Esophagus muscularis mucosa (tissue), 4 donors: ENCODE measurements at regions not wholly inside any gene's neighbourhood (a gene's known extent, or its start where the extent isn't known, plus 50 kb on each side); places are given as distances from the start of the nearest gene placed in this dataset.
A peak's percentile ranks its signal among the peaks of the same experiment; 100 is the strongest.

Source experiments
- DNase-seq: peaks from one replicate; pipeline ENCODE4 v3.0.0-alpha.2; 2017; ENCODE audit errors: extremely low spot score
- H3K27ac ChIP-seq, 4 donors: fragments of 200-600 bp; sonication (generic); replicated peaks in 1 of 4; 1 replicate in 3 of 4; 2 replicates in 1 of 4; pipeline ENCODE4 v1.5.1; 2016 to 2019; ENCODE audit warnings: mild to moderate bottlenecking in 1 of 4
- H3K27me3 ChIP-seq, 4 donors: fragments of 200-600 bp; sonication (generic); one replicate each; pipeline versions ENCODE4 v1.5.1 to v1.6.0; 2016 to 2019
- H3K36me3 ChIP-seq, 4 donors: fragments of 200-600 bp; sonication (generic); one replicate each; pipeline ENCODE4 v1.5.1; 2016 to 2019
- H3K4me1 ChIP-seq, 4 donors: fragments of 200-600 bp; sonication (generic); one replicate each; pipeline ENCODE4 v1.5.1; 2016 to 2019
- H3K4me3 ChIP-seq, 4 donors: fragments of 200-600 bp; sonication (generic); 1 replicate in 2 of 4; 2 replicates in 2 of 4; pipeline ENCODE4 v1.5.1; 2016 to 2019; ENCODE audit warnings: mild to moderate bottlenecking in 4 of 4, moderate library complexity in 1 of 4
- H3K9me3 ChIP-seq, 4 donors: fragments of 200-600 bp; sonication (generic); 1 replicate in 3 of 4; 2 replicates in 1 of 4; pipeline ENCODE4 v1.5.1; 2016 to 2019
- EP300 ChIP-seq: sonication (generic); formaldehyde crosslinking; IDR thresholded peaks from one replicate; pipeline ENCODE4 v1.6.1; 2017; ENCODE audit warnings: antibody characterized with exemption
- POLR2A ChIP-seq: fragments of 450-650 bp; IDR thresholded peaks from one replicate; pipeline ENCODE4 v1.6.1; 2017; ENCODE audit warnings: antibody characterized with exemption, moderate library complexity, mild to moderate bottlenecking, low read depth
- POLR2AphosphoS5 ChIP-seq, 2 donors: sonication (generic); formaldehyde crosslinking; IDR thresholded peaks; one replicate each; pipeline ENCODE4 v1.6.1; 2017; ENCODE audit warnings: antibody characterized with exemption in 2 of 2
- WGBS: methylation state at CpG from one replicate; pipeline ENCODE4 v1.1.5; 2018; 5-methylcytosine and 5-hydroxymethylcytosine counted together
- intact Hi-C: fragments of 100-400 bp; cut with DNase I; formaldehyde crosslinking; loops from one replicate; pipeline ENCODE4 v1.15.1; 2023
- TF ChIP-seq, protein P1 (sequence below), 3 experiments: fragments of 200-600 bp in 2 of 3; fragments of 450-650 bp in 1 of 3; sonication (generic) in 2 of 3; IDR thresholded peaks; one replicate each; pipeline ENCODE4 v1.5.1; 2017 to 2019; ENCODE audit warnings: antibody characterized with exemption in 3 of 3, mild to moderate bottlenecking in 2 of 3, moderate library complexity in 1 of 3

DNA sequence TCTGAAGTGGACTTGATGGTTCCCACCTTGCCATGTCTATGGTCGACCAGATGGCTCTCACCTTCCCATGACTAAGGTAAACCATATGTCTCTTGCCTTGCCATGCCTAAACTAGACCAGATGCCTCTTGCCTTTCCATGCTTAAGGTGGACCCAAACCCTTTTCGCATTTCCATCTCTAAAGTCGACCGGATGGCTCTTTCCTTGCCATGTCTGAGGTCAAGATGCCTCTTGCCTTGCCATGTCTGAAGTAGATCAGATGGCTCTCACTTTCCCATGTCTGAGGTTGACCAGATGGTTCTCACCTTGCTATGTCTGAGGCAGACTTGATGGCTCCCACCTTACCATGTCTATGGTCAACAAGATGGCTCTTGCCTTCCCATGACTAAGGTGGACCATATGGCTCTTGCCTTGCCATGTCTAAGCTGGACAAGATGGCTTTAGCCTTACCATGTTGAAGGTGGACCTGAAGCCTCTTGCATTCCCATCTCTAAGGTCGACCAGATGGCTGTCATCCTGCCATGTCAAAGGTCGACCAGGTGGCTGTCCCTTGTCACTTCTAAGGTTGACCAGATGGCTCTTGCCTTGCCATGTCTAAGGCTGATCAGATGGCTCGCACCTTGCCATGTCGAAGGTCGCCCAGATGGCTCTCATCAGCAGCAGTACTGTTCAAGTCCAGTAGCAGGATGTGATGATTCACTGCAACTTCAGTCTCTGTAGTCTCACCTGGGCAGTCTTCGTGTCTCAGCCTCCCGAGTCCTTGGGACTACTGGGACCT, 1439.4 kb downstream of the UQCRFS1 start:
- DNase-seq, result no peak
- Histone ChIP-seq H3K36me3 (peaks cover 0 to 40% (median 19%) of the 10 kb centered on the region in 4 donors), H3K9me3 (peaks cover 0 to 8% (median 2%) of the 10 kb centered on the region in 4 donors), H3K4me1 (no peaks in the 10 kb centered on the region), H3K4me3 (no peak overlapping the region), H3K27ac (no peak overlapping the region), H3K27me3 (no peaks in the 10 kb centered on the region)
- WGBS, result 73% methylated on average over 9 of the region's 11 CpGs
- no peak for TF ChIP-seq EP300
- TF ChIP-seq POLR2A, result no peak
- TF ChIP-seq, protein P1, sequence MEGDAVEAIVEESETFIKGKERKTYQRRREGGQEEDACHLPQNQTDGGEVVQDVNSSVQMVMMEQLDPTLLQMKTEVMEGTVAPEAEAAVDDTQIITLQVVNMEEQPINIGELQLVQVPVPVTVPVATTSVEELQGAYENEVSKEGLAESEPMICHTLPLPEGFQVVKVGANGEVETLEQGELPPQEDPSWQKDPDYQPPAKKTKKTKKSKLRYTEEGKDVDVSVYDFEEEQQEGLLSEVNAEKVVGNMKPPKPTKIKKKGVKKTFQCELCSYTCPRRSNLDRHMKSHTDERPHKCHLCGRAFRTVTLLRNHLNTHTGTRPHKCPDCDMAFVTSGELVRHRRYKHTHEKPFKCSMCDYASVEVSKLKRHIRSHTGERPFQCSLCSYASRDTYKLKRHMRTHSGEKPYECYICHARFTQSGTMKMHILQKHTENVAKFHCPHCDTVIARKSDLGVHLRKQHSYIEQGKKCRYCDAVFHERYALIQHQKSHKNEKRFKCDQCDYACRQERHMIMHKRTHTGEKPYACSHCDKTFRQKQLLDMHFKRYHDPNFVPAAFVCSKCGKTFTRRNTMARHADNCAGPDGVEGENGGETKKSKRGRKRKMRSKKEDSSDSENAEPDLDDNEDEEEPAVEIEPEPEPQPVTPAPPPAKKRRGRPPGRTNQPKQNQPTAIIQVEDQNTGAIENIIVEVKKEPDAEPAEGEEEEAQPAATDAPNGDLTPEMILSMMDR (IDR thresholded peaks at IDR 0.05), result no peak
- no peak for TF ChIP-seq POLR2AphosphoS5 (IDR thresholded peaks at IDR 0.05)
- intact Hi-C loops, result no loop called here

DNA sequence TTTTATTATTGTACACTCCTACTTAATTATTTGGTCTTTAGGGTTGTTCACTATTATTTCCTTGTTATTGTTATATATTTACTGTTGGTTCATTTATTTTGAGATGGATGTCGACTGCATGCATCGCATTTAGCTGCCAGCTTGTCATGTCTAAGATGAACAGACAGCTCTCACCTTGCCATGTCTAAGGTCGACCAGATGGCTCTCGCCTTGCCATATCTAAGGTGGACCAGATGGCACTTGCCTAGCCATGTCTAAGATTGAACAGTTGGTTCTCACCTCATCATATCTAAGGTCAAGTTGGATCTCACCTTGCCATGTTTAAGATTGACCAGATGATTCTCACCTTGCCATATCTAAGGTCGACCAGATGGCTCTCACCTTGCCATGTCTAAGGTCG, 1440.9 kb downstream of the UQCRFS1 start:
- Histone ChIP-seq H3K36me3 (peaks cover 0 to 37% (median 15%) of the 10 kb centered on the region in 4 donors), H3K4me1 (no peaks in the 10 kb centered on the region), H3K27ac (no peak overlapping the region), H3K27me3 (no peaks in the 10 kb centered on the region), H3K4me3 (no peak overlapping the region), H3K9me3 (peaks cover 0 to 12% (median 2%) of the 10 kb centered on the region in 4 donors)
- intact Hi-C loops, result no loop called here
- no peak for TF ChIP-seq POLR2AphosphoS5 (IDR thresholded peaks at IDR 0.05)
- no peak for TF ChIP-seq EP300
- TF ChIP-seq, protein P1 (IDR thresholded peaks at IDR 0.05), result no peak
- TF ChIP-seq POLR2A, result no peak
- peak; percentile 70 for DNase-seq
- WGBS, result 94% methylated on average over 6 of the region's 6 CpGs

DNA sequence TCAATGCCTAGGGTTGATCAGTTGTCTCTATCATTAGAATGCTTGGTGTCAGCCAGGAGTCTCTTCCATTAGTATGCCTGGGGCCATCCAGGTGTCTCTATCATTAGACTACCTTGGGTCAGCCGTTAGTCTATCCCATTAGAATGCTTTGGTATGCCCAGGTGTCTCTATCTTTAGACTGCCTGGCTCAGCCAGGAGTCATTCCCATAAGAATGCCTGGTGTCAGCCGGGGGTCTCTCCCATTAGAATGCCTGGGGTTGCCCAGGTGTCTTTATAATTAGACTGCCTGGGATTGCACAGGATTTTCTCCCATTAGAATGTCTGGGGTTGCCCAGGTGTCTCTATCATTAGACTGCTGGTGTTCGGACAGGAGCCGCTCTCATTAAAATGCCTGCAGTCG, 1442.9 kb downstream of the UQCRFS1 start:
- 97% methylated on average over 5 of the region's 5 CpGs for WGBS
- no peak overlapping the region for H3K27ac ChIP-seq
- no peaks in the 10 kb centered on the region for H3K27me3 ChIP-seq
- no peaks in the 10 kb centered on the region for H3K4me1 ChIP-seq
- no peak for TF ChIP-seq EP300
- TF ChIP-seq, protein P1 (IDR thresholded peaks at IDR 0.05), result no peak
- no peak for TF ChIP-seq POLR2A
- TF ChIP-seq POLR2AphosphoS5 (IDR thresholded peaks at IDR 0.05), result no peak
- H3K36me3 ChIP-seq, result peaks cover 0 to 28% (median 13%) of the 10 kb centered on the region in 4 donors
- H3K4me3 ChIP-seq, result no peak overlapping the region
- peaks cover 0 to 12% (median 5%) of the 10 kb centered on the region in 4 donors for H3K9me3 ChIP-seq
- intact Hi-C loops, result no loop called here
- DNase-seq, result no peak

DNA sequence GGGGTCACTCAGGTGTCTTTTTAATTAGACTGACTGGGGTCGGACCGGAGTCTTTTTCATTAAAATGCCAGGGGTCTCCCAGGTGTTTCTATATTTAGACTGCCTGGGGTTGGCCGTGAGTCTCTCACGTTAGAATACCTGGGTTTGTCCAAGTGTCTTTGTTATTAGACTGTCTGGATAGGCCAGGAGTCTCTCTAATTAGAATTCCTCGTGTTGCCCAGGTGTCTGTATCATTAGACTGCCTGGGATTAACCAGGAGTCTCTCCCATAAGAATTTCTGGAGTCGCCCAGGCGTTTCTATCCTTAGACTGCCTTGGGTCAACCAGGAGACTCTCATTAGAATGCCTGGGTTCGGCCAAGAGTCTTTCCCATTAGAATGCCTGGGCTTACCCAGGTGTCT, 1445.7 kb downstream of the UQCRFS1 start:
- Histone ChIP-seq H3K27ac (no peak overlapping the region), H3K36me3 (peaks cover 0 to 6% (median 3%) of the 10 kb centered on the region in 4 donors), H3K4me1 (no peaks in the 10 kb centered on the region), H3K4me3 (no peak overlapping the region), H3K9me3 (peaks cover 0 to 12% (median 5%) of the 10 kb centered on the region in 4 donors), H3K27me3 (no peaks in the 10 kb centered on the region)
- TF ChIP-seq, protein P1 (IDR thresholded peaks at IDR 0.05), result no peak
- TF ChIP-seq POLR2A (no peak), POLR2AphosphoS5 (IDR thresholded peaks at IDR 0.05) (no peak), EP300 (no peak)
- intact Hi-C loops, result no loop called here
- peak; percentile 72 for DNase-seq
- WGBS, result 93% methylated on average over 8 of the region's 8 CpGs
